Gastrocnemius medialis (tissue), 4 donors: ENCODE measurements at regions not wholly inside any gene's neighbourhood (a gene's known extent, or its start where the extent isn't known, plus 50 kb on each side); places are given as distances from the start of the nearest gene placed in this dataset.

Source experiments
- ATAC-seq, 2 donors: fragments of 150-250 bp; one replicate each; pipeline ENCODE4 v1.9.1; 2016
- DNase-seq, 2 donors: peaks; one replicate each; pipeline ENCODE4 v3.0.0-alpha.2; 2019
- H3K27ac ChIP-seq, 4 donors: fragments of 200-600 bp; sonication (generic); 1 replicate in 1 of 4; 2 replicates in 3 of 4; pipeline ENCODE4 v1.5.1; 2016 to 2018; ENCODE audit warnings: mild to moderate bottlenecking in 2 of 4, moderate library complexity in 1 of 4
- H3K27me3 ChIP-seq, 3 donors: fragments of 200-600 bp; sonication (generic) in 2 of 3; 1 replicate in 1 of 3; 2 replicates in 2 of 3; pipeline versions ENCODE4 v1.5.1 to v1.6.0; 2016 to 2019; ENCODE audit warnings: mild to moderate bottlenecking in 1 of 3, moderate library complexity in 1 of 3
- H3K36me3 ChIP-seq, 2 donors: fragments of 200-600 bp; sonication (generic) in 1 of 2; one replicate each; pipeline ENCODE4 v1.5.1; 2017 to 2018
- H3K4me1 ChIP-seq, 2 donors: fragments of 200-600 bp; sonication (generic) in 1 of 2; one replicate each; pipeline ENCODE4 v1.5.1; 2016 to 2017; ENCODE audit warnings: mild to moderate bottlenecking in 2 of 2
- H3K4me3 ChIP-seq, 4 donors: fragments of 200-600 bp; sonication (generic) in 3 of 4; 1 replicate in 1 of 4; 2 replicates in 3 of 4; pipeline ENCODE4 v1.5.1; 2016 to 2019; ENCODE audit warnings: mild to moderate bottlenecking in 2 of 4
- H3K9me3 ChIP-seq, 3 donors: fragments of 200-600 bp; sonication (generic) in 2 of 3; 1 replicate in 1 of 3; 2 replicates in 2 of 3; pipeline ENCODE4 v1.5.1; 2016 to 2019
- CTCF ChIP-seq, 5 experiments: fragments of 450-650 bp in 3 of 5; fragments of 200-600 bp in 2 of 5; sonication (generic) in 2 of 5; IDR thresholded peaks in 4 of 5; conservative IDR thresholded peaks in 1 of 5; 1 replicate in 4 of 5; 2 replicates in 1 of 5; pipeline ENCODE4 v1.5.1; 2016 to 2019; ENCODE audit warnings: antibody characterized with exemption in 5 of 5, mild to moderate bottlenecking in 3 of 5, moderate library complexity in 3 of 5
- POLR2A ChIP-seq, 2 donors: fragments of 450-650 bp; IDR thresholded peaks; one replicate each; pipeline ENCODE4 v1.6.1; 2017; ENCODE audit warnings: antibody characterized with exemption in 2 of 2, mild to moderate bottlenecking in 2 of 2, moderate library complexity in 2 of 2
- in situ Hi-C, 4 donors: fragments of 200-750 bp; cut with MboI; loops; one replicate each; pipeline versions ENCODE4 v1.15.0 to v1.8.0; 2017; ENCODE audit warnings: low sequenced_read_pairs in 4 of 4
- intact Hi-C: fragments of 100-400 bp; cut with DNase I; formaldehyde crosslinking; loops from one replicate; pipeline ENCODE4 v1.15.1; 2023; ENCODE audit warnings: low total_unique reads

DNA sequence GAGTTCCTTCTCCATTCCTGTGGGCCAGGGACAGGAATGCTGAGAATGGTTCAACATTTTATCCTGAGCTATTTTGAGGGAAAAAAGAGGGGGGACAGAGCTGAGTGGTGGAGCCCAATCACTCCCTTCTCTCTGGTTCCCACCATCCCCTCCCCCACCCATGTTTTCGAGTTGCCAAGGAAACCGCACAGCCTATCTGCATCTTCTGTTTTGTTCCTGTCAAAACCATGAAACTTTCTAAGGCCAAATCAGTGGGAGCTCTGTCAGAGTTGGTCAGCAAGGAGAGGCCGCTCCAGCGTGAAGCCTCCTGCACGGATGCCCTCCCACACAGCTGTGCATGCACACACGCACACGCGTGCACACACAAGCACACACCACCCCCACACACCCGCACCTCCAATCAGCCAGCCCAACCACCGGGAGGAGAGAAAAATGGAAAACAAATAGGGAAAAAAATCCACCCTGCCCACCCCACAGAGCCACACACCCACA, 54.5 kb upstream of the ATP2B4 start:
- H3K4me3 ChIP-seq = no peak overlapping the region
- H3K27me3 ChIP-seq = no peaks in the 10 kb centered on the region
- H3K27ac ChIP-seq = no peak overlapping the region
- no peaks in the 10 kb centered on the region for H3K36me3 ChIP-seq
- TF ChIP-seq POLR2A (IDR thresholded peaks at IDR 0.05) (no peak), CTCF (IDR thresholded peaks at IDR 0.05 in 4 of 5, conservative IDR thresholded peaks at IDR 0.05 in 1 of 5) (no peak)
- DNase-seq (no peak), ATAC-seq (no peak)
- in situ Hi-C loops (no loop called here), intact Hi-C loops (no loop called here)
- no peaks in the 10 kb centered on the region for H3K4me1 ChIP-seq
- H3K9me3 ChIP-seq = no peaks in the 10 kb centered on the region

DNA sequence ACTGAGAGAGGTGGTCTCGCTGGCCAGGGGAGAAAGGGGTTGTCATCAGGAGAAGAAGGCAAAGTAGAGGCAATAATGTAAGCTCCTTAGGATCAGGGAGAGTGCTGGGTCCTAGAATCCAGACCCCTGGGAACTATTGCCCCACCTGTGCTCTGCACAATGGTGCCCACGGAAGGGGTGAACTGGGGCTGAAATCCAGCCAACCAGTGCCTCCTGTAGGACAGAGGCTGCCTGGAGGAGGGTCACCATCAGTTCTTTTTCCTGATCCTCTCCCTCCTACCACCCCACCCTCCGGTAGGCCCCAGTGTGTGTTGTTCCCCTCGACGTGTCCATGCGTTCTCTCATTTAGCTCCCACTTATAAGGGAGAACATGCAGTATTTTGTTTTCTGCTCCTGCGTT, 52.9 kb upstream of the ATP2B4 start:
- TF ChIP-seq POLR2A (IDR thresholded peaks at IDR 0.05) = no peak
- no peak for TF ChIP-seq CTCF (IDR thresholded peaks at IDR 0.05 in 4 of 5, conservative IDR thresholded peaks at IDR 0.05 in 1 of 5)
- DNase-seq (no peak), ATAC-seq (no peak)
- intact Hi-C loops (no loop called here), in situ Hi-C loops (no loop called here)
- Histone ChIP-seq H3K27me3 (no peaks in the 10 kb centered on the region), H3K4me1 (no peaks in the 10 kb centered on the region), H3K9me3 (no peaks in the 10 kb centered on the region), H3K27ac (no peak overlapping the region), H3K36me3 (no peaks in the 10 kb centered on the region), H3K4me3 (no peak overlapping the region)
